Activated naive CD4-positive, alpha-beta T cell treated with anti-CD3 and anti-CD28 coated beads for 36 hours (primary cell): ENCODE measurements at regions not wholly inside any gene's neighbourhood (a gene's known extent, or its start where the extent isn't known, plus 50 kb on each side); places are given as distances from the start of the nearest gene placed in this dataset.
"Not testable (repeated sequence)": the region's sequence is repeated elsewhere in the genome, so short reads cannot be mapped to it uniquely, and the experiment has no call there.

ENCODE experiments used
- CTCF ChIA-PET: fragments of 350-600 bp; sonication (Branson Sonifier 250); formaldehyde crosslinking; loops from one replicate; lab custom pipeline; 2021; ENCODE audit warnings: antibody characterized with exemption; lab: Charles Lee
- DNase-seq: peaks from one replicate; pipeline ENCODE4 v3.0.0-alpha.2; 2020
- H3K27ac Mint-ChIP-seq: one replicate; pipeline ENCODE4 v1.8.0; 2021; ENCODE audit warnings: mild to moderate bottlenecking, mixed read lengths
- H3K27me3 Mint-ChIP-seq: one replicate; pipeline ENCODE4 v1.8.0; 2021; ENCODE audit warnings: low read depth, mixed read lengths
- H3K36me3 Mint-ChIP-seq: one replicate; pipeline ENCODE4 v1.8.0; 2021; ENCODE audit warnings: low read depth, mixed read lengths
- H3K4me1 Mint-ChIP-seq: one replicate; pipeline ENCODE4 v1.8.0; 2021; ENCODE audit warnings: low read depth, mixed read lengths
- H3K4me3 Mint-ChIP-seq: one replicate; pipeline ENCODE4 v1.8.0; 2021; ENCODE audit warnings: mild to moderate bottlenecking, moderate library complexity, mixed read lengths
- H3K9me3 Mint-ChIP-seq: one replicate; pipeline ENCODE4 v1.8.0; 2021; ENCODE audit warnings: mixed read lengths
- intact Hi-C: fragments of 100-400 bp; cut with micrococcal nuclease; formaldehyde crosslinking; loops from one replicate; pipeline ENCODE4 v1.15.1; 2023

GRCh38 chr3:31092748-31093589, 198.5 kb upstream of the GADL1 start:
- CTCF ChIA-PET = interaction anchor here (0.6 kb wide), 1 partner anchor 187 kb away, joined by 5 read pairs; no protein-coding TSS in a partner anchor
- Mint-ChIP-seq H3K27me3 (no peaks in the 10 kb centered on the region), H3K4me3 (no peak overlapping the region), H3K9me3 (no peaks in the 10 kb centered on the region), H3K27ac (no peak overlapping the region), H3K4me1 (peaks cover 11% of the 10 kb centered on the region), H3K36me3 (no peaks in the 10 kb centered on the region)
- intact Hi-C loops = no loop called here
- no peak for DNase-seq

- CTCF ChIA-PET = interaction anchor here (0.6 to 0.9 kb wide), 2 partner anchors 186 to 333 kb away, joined by 3 to 5 read pairs; no protein-coding TSS in a partner anchor
- peaks cover 11% of the 10 kb centered on the region for H3K4me1 Mint-ChIP-seq
- no peaks in the 10 kb centered on the region for H3K36me3 Mint-ChIP-seq
- H3K4me3 Mint-ChIP-seq = no peak overlapping the region
- intact Hi-C loops = no loop called here
- H3K27ac Mint-ChIP-seq = no peak overlapping the region
- H3K9me3 Mint-ChIP-seq = no peaks in the 10 kb centered on the region
- H3K27me3 Mint-ChIP-seq = no peaks in the 10 kb centered on the region
- DNase-seq = no peak
These were observed 199.1 kb upstream of the GADL1 start for GRCh38 chr3:31093606-31094005.

- H3K4me3 Mint-ChIP-seq = no peak overlapping the region
- H3K4me1 Mint-ChIP-seq = peaks cover 11% of the 10 kb centered on the region
- H3K36me3 Mint-ChIP-seq = no peaks in the 10 kb centered on the region
- no peak for DNase-seq
- CTCF ChIA-PET = interaction anchor here (0.9 kb wide), 1 partner anchor 333 kb away, joined by 3 read pairs; no protein-coding TSS in a partner anchor
- no peaks in the 10 kb centered on the region for H3K9me3 Mint-ChIP-seq
- H3K27ac Mint-ChIP-seq = no peak overlapping the region
- H3K27me3 Mint-ChIP-seq = no peaks in the 10 kb centered on the region
- intact Hi-C loops = no loop called here
These were observed 199.6 kb upstream of the GADL1 start for GRCh38 chr3:31094048-31094447.

- no peaks in the 10 kb centered on the region for H3K36me3 Mint-ChIP-seq
- H3K4me3 Mint-ChIP-seq = no peak overlapping the region
These were observed 200.8 kb upstream of the GADL1 start for GRCh38 chr3:31095255-31095654.

GRCh38 chr3:31096661-31097395, 202.4 kb upstream of the GADL1 start:
- Mint-ChIP-seq H3K4me3 (no peak overlapping the region), H3K27me3 (no peaks in the 10 kb centered on the region)
- CTCF ChIA-PET = interaction anchor here (0.6 to 0.7 kb wide), 2 partner anchors 23 to 613 kb away, joined by 3 read pairs; no protein-coding TSS in a partner anchor

More at GRCh38 chr3:31095255-31095654, 200.8 kb upstream of the GADL1 start:
- CTCF ChIA-PET = no interaction called here
- intact Hi-C loops = no loop called here
- Mint-ChIP-seq H3K27ac (no peak overlapping the region), H3K27me3 (no peaks in the 10 kb centered on the region), H3K4me1 (peaks cover 11% of the 10 kb centered on the region), H3K9me3 (no peaks in the 10 kb centered on the region)
- no peak for DNase-seq

GRCh38 chr3:31100519-31100918, 206.1 kb upstream of the GADL1 start:
- intact Hi-C loops = no loop called here
- CTCF ChIA-PET = no interaction called here
- no peak for DNase-seq
- no peak overlapping the region for H3K27ac Mint-ChIP-seq
- no peaks in the 10 kb centered on the region for H3K36me3 Mint-ChIP-seq
- no peak overlapping the region for H3K4me3 Mint-ChIP-seq
- H3K27me3 Mint-ChIP-seq = peaks cover 2% of the 10 kb centered on the region
- peaks cover 18% of the 10 kb centered on the region for H3K4me1 Mint-ChIP-seq
- H3K9me3 Mint-ChIP-seq = no peaks in the 10 kb centered on the region

More at GRCh38 chr3:31096661-31097395, 202.4 kb upstream of the GADL1 start:
- Mint-ChIP-seq H3K4me1 (peaks cover 16% of the 10 kb centered on the region), H3K9me3 (no peaks in the 10 kb centered on the region), H3K27ac (no peak overlapping the region), H3K36me3 (no peaks in the 10 kb centered on the region)
- intact Hi-C loops = no loop called here
- no peak for DNase-seq

- H3K27me3 Mint-ChIP-seq, DNase-seq, H3K4me3 Mint-ChIP-seq, CTCF ChIA-PET, H3K27ac Mint-ChIP-seq, H3K36me3 Mint-ChIP-seq, intact Hi-C loops, H3K9me3 Mint-ChIP-seq: not testable (repeated sequence)
- H3K4me1 Mint-ChIP-seq = peaks cover 23% of the 10 kb centered on the region
These were observed 206.8 kb upstream of the GADL1 start for GRCh38 chr3:31101285-31101684.

- H3K9me3 Mint-ChIP-seq = no peaks in the 10 kb centered on the region
- H3K4me3 Mint-ChIP-seq = no peak overlapping the region
- intact Hi-C loops = no loop called here
- peaks cover 2% of the 10 kb centered on the region for H3K27me3 Mint-ChIP-seq
- no peak overlapping the region for H3K27ac Mint-ChIP-seq
- no peak for DNase-seq
- peaks cover 21% of the 10 kb centered on the region for H3K4me1 Mint-ChIP-seq
- CTCF ChIA-PET = no interaction called here
- no peaks in the 10 kb centered on the region for H3K36me3 Mint-ChIP-seq
These were observed 207.9 kb upstream of the GADL1 start for GRCh38 chr3:31102196-31102879.

- Mint-ChIP-seq H3K4me1 (peaks cover 21% of the 10 kb centered on the region), H3K36me3 (no peaks in the 10 kb centered on the region), H3K4me3 (no peak overlapping the region), H3K27me3 (peaks cover 2% of the 10 kb centered on the region), H3K9me3 (no peaks in the 10 kb centered on the region), H3K27ac (no peak overlapping the region)
- no peak for DNase-seq
- CTCF ChIA-PET = no interaction called here
- intact Hi-C loops = no loop called here
These were observed 208.7 kb upstream of the GADL1 start for GRCh38 chr3:31103181-31103580.

- Mint-ChIP-seq H3K4me1 (peaks cover 21% of the 10 kb centered on the region), H3K27ac (no peak overlapping the region), H3K9me3 (no peaks in the 10 kb centered on the region), H3K36me3 (no peaks in the 10 kb centered on the region), H3K27me3 (peaks cover 2% of the 10 kb centered on the region), H3K4me3 (no peak overlapping the region)
- no peak for DNase-seq
- CTCF ChIA-PET = no interaction called here
- intact Hi-C loops = no loop called here
These were observed 209.2 kb upstream of the GADL1 start for GRCh38 chr3:31103623-31104180.

- intact Hi-C loops = loop anchor here (1.0 kb wide), 1 partner anchor 28 kb away; no protein-coding TSS in a partner anchor
- Mint-ChIP-seq H3K9me3 (no peaks in the 10 kb centered on the region), H3K4me1 (peaks cover 21% of the 10 kb centered on the region), H3K27me3 (peaks cover 2% of the 10 kb centered on the region), H3K27ac (no peak overlapping the region), H3K4me3 (no peak overlapping the region), H3K36me3 (no peaks in the 10 kb centered on the region)
- no peak for DNase-seq
- CTCF ChIA-PET = no interaction called here
These were observed 210.6 kb upstream of the GADL1 start for GRCh38 chr3:31105011-31105410.
